Activated naive CD8-positive, alpha-beta T cell treated with anti-CD3 and anti-CD28 coated beads, Interleukin-2, amount 50 U/mL, for 24 hours (primary cell): ENCODE measurements at regions not wholly inside any gene's neighbourhood (a gene's known extent, or its start where the extent isn't known, plus 50 kb on each side); places are given as distances from the start of the nearest gene placed in this dataset.

ENCODE experiments used
- ATAC-seq: fragments of 150-1000 bp; cut with Tn5 transposase; one replicate; pipeline ENCODE4 v1.10.0; 2021
- DNase-seq: peaks from one replicate; pipeline ENCODE4 v3.0.0; 2021
- H3K27ac Mint-ChIP-seq: one replicate; pipeline ENCODE4 v1.8.0; 2021; ENCODE audit warnings: mild to moderate bottlenecking, mixed read lengths
- H3K27me3 Mint-ChIP-seq: one replicate; pipeline ENCODE4 v1.8.0; 2021; ENCODE audit warnings: mixed read lengths
- H3K36me3 Mint-ChIP-seq: one replicate; pipeline ENCODE4 v1.8.0; 2021; ENCODE audit warnings: low read depth, mixed read lengths
- H3K4me1 Mint-ChIP-seq: one replicate; pipeline ENCODE4 v1.8.0; 2021; ENCODE audit warnings: mixed read lengths
- H3K4me3 Mint-ChIP-seq: one replicate; pipeline ENCODE4 v1.8.0; 2021; ENCODE audit warnings: mild to moderate bottlenecking, moderate library complexity, mixed read lengths
- H3K9me3 Mint-ChIP-seq: one replicate; pipeline ENCODE4 v1.8.0; 2021; ENCODE audit warnings: mixed read lengths

DNA sequence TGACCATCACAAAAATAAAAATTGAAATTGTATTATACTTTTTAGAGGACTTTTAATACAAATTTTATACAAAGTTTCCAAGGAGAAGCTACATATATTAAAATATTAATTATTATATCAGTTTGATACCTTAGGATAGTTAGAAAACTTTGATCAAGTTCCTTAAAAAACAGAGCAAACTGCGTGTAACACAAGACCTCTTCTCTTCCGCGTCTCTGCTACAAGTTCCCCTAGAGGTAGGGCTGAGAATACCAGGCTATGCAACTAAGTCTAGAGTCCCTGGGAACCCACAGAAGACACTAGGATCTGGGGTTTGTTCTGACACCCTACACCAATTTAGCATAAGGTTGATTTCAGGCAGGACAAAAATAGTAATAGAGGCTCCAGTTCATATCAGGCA is 319.0 kb downstream of the FOXG1 start:
- ATAC-seq (no peak), DNase-seq (no peak)
- no peaks in the 10 kb centered on the region for H3K27me3 Mint-ChIP-seq
- peaks cover 11% of the 10 kb centered on the region for H3K9me3 Mint-ChIP-seq
- no peaks in the 10 kb centered on the region for H3K36me3 Mint-ChIP-seq
- H3K27ac Mint-ChIP-seq: no peak overlapping the region
- no peak overlapping the region for H3K4me3 Mint-ChIP-seq
- no peaks in the 10 kb centered on the region for H3K4me1 Mint-ChIP-seq

GRCh38 chr14:29089849-29090248 is 323.3 kb downstream of the FOXG1 start:
- Mint-ChIP-seq H3K36me3 (no peaks in the 10 kb centered on the region), H3K27me3 (no peaks in the 10 kb centered on the region), H3K4me1 (no peaks in the 10 kb centered on the region), H3K27ac (no peak overlapping the region), H3K9me3 (peaks cover 11% of the 10 kb centered on the region), H3K4me3 (no peak overlapping the region)
- ATAC-seq: no peak
- no peak for DNase-seq

GRCh38 chr14:29092121-29092520 is 325.5 kb downstream of the FOXG1 start:
- Mint-ChIP-seq H3K36me3 (no peaks in the 10 kb centered on the region), H3K27ac (no peak overlapping the region), H3K4me3 (no peak overlapping the region), H3K4me1 (no peaks in the 10 kb centered on the region), H3K9me3 (peaks cover 23% of the 10 kb centered on the region), H3K27me3 (no peaks in the 10 kb centered on the region)
- ATAC-seq (no peak), DNase-seq (no peak)

GRCh38 chr14:29097476-29097875 is 330.9 kb downstream of the FOXG1 start:
- DNase-seq (no peak), ATAC-seq (no peak)
- Mint-ChIP-seq H3K4me3 (no peak overlapping the region), H3K27ac (no peak overlapping the region), H3K4me1 (no peaks in the 10 kb centered on the region), H3K27me3 (no peaks in the 10 kb centered on the region), H3K9me3 (peaks cover 17% of the 10 kb centered on the region), H3K36me3 (no peaks in the 10 kb centered on the region)

- no peak for ATAC-seq
- DNase-seq: no peak
- no peak overlapping the region for H3K4me3 Mint-ChIP-seq
- no peaks in the 10 kb centered on the region for H3K27me3 Mint-ChIP-seq
- H3K9me3 Mint-ChIP-seq: peaks cover 22% of the 10 kb centered on the region
- no peaks in the 10 kb centered on the region for H3K4me1 Mint-ChIP-seq
- no peak overlapping the region for H3K27ac Mint-ChIP-seq
- H3K36me3 Mint-ChIP-seq: no peaks in the 10 kb centered on the region
Observed at GRCh38 chr14:29098656-29099055, 332.1 kb downstream of the FOXG1 start.

DNA sequence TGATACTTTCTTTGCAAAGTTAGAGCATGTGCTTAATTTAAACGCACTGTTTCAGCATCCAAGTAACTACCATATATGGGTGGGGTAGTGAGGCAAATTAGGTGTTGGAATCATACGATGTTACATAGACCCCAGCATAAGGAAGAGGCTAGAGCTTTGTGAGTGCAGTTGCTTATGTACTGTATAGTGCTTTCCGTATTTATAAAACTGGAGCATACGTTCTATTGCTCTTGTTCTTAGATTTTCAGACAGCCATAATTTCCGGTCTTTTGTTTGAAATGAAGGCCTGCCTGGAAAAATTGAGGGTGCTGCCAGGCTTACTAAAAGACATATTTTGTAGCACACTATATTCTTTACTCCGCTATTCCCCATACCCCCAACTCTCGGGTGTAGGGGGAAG is 335.7 kb downstream of the FOXG1 start:
- Mint-ChIP-seq H3K4me3 (no peak overlapping the region), H3K27me3 (no peaks in the 10 kb centered on the region), H3K4me1 (no peaks in the 10 kb centered on the region), H3K36me3 (no peaks in the 10 kb centered on the region), H3K9me3 (peaks cover 15% of the 10 kb centered on the region), H3K27ac (no peak overlapping the region)
- ATAC-seq (no peak), DNase-seq (no peak)

DNA sequence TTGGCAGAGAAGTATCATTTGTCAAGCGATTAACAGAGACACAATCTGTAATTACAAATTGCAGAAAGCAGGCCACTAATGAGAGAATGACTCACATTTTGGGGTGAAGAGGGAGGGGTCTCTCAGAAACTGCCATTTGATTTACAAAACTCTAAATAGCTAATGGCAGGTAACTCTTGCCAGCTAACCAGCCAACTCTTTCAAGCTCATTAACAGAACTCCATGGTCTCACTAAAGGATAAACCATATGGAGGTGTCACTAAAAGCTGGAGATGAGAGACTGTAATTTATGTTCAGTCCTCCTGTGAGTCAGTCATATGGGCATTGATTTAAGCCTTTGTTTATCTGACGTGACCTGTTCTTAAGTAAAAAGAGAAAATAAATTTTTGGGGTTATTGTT is 336.4 kb downstream of the FOXG1 start:
- ATAC-seq (no peak), DNase-seq (no peak)
- Mint-ChIP-seq H3K4me3 (no peak overlapping the region), H3K27ac (no peak overlapping the region), H3K4me1 (no peaks in the 10 kb centered on the region), H3K27me3 (no peaks in the 10 kb centered on the region), H3K9me3 (peaks cover 15% of the 10 kb centered on the region), H3K36me3 (no peaks in the 10 kb centered on the region)

GRCh38 chr14:29108908-29109307 is 342.3 kb downstream of the FOXG1 start:
- no peaks in the 10 kb centered on the region for H3K36me3 Mint-ChIP-seq
- H3K4me3 Mint-ChIP-seq: no peak overlapping the region
- no peak for ATAC-seq
- no peak overlapping the region for H3K27ac Mint-ChIP-seq
- no peaks in the 10 kb centered on the region for H3K27me3 Mint-ChIP-seq
- DNase-seq: no peak
- no peaks in the 10 kb centered on the region for H3K4me1 Mint-ChIP-seq
- peaks cover 18% of the 10 kb centered on the region for H3K9me3 Mint-ChIP-seq

GRCh38 chr14:29109589-29109988 is 343.0 kb downstream of the FOXG1 start:
- H3K27me3 Mint-ChIP-seq: no peaks in the 10 kb centered on the region
- no peaks in the 10 kb centered on the region for H3K36me3 Mint-ChIP-seq
- H3K9me3 Mint-ChIP-seq: peaks cover 18% of the 10 kb centered on the region
- no peak overlapping the region for H3K4me3 Mint-ChIP-seq
- ATAC-seq (no peak), DNase-seq (no peak)
- H3K27ac Mint-ChIP-seq: no peak overlapping the region
- no peaks in the 10 kb centered on the region for H3K4me1 Mint-ChIP-seq

DNA sequence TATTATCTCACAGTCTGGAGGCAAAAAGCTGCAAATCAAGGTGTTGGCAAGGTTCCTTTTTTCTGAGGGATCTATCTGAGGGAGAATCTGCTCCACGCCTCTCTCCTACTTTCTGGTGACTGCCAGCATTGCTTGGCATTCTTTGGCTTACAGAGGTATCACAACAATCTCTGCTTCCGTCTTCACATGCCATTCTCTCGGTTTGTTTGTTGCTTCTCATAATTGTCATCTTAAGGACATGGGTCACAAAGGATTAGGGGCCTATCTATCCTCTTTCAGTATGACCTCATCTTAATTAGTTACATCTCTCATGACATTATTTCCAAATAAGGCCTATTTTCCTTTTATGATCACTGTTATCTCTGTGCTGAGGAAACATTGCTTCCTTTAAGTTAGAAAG is 345.0 kb downstream of the FOXG1 start:
- Mint-ChIP-seq H3K36me3 (no peaks in the 10 kb centered on the region), H3K27me3 (no peaks in the 10 kb centered on the region), H3K4me3 (no peak overlapping the region), H3K4me1 (no peaks in the 10 kb centered on the region), H3K27ac (no peak overlapping the region), H3K9me3 (peaks cover 12% of the 10 kb centered on the region)
- no peak for DNase-seq
- ATAC-seq: no peak

- Mint-ChIP-seq H3K4me1 (no peaks in the 10 kb centered on the region), H3K36me3 (peaks cover 1% of the 10 kb centered on the region), H3K9me3 (peaks cover 14% of the 10 kb centered on the region), H3K27me3 (no peaks in the 10 kb centered on the region), H3K27ac (no peak overlapping the region), H3K4me3 (no peak overlapping the region)
- no peak for DNase-seq
- no peak for ATAC-seq
Observed at GRCh38 chr14:29123017-29123416, 356.4 kb downstream of the FOXG1 start.

- H3K4me3 Mint-ChIP-seq: no peak overlapping the region
- no peaks in the 10 kb centered on the region for H3K36me3 Mint-ChIP-seq
- no peak for ATAC-seq
- no peaks in the 10 kb centered on the region for H3K27me3 Mint-ChIP-seq
- H3K27ac Mint-ChIP-seq: no peak overlapping the region
- DNase-seq: no peak
- peaks cover 24% of the 10 kb centered on the region for H3K9me3 Mint-ChIP-seq
- no peaks in the 10 kb centered on the region for H3K4me1 Mint-ChIP-seq
Observed at GRCh38 chr14:29126361-29126760, 359.8 kb downstream of the FOXG1 start.

GRCh38 chr14:29126865-29127264 is 360.3 kb downstream of the FOXG1 start:
- no peaks in the 10 kb centered on the region for H3K4me1 Mint-ChIP-seq
- no peaks in the 10 kb centered on the region for H3K27me3 Mint-ChIP-seq
- H3K27ac Mint-ChIP-seq: no peak overlapping the region
- peaks cover 24% of the 10 kb centered on the region for H3K9me3 Mint-ChIP-seq
- H3K36me3 Mint-ChIP-seq: no peaks in the 10 kb centered on the region
- ATAC-seq (no peak), DNase-seq (no peak)
- H3K4me3 Mint-ChIP-seq: no peak overlapping the region

- H3K36me3 Mint-ChIP-seq: no peaks in the 10 kb centered on the region
- H3K4me1 Mint-ChIP-seq: no peaks in the 10 kb centered on the region
- ATAC-seq: no peak
- H3K27ac Mint-ChIP-seq: no peak overlapping the region
- no peak overlapping the region for H3K4me3 Mint-ChIP-seq
- peaks cover 16% of the 10 kb centered on the region for H3K9me3 Mint-ChIP-seq
- DNase-seq: no peak
- H3K27me3 Mint-ChIP-seq: no peaks in the 10 kb centered on the region
Observed at GRCh38 chr14:29140016-29140415, 373.4 kb downstream of the FOXG1 start.

DNA sequence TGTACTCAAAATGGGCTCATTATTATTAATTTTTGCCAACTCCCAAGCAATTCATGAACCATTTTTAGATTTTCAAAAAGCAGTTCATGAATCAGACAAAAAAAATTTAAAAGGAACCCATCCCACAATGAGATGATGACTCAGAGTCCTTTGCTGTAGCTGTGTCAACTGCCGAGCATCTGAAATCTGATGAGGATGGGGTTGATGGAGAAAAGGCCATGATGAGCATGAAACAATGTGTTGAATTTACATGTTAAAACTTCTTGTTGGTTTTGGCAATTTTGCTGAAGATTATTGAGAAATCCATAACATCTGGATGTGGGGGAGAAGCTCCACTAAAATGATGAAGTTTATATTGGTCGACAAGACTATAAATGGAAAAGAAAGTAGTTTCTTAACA is 378.0 kb downstream of the FOXG1 start:
- Mint-ChIP-seq H3K27ac (no peak overlapping the region), H3K36me3 (no peaks in the 10 kb centered on the region), H3K27me3 (no peaks in the 10 kb centered on the region), H3K4me3 (no peak overlapping the region), H3K4me1 (no peaks in the 10 kb centered on the region), H3K9me3 (peaks cover 20% of the 10 kb centered on the region)
- ATAC-seq (no peak), DNase-seq (no peak)

GRCh38 chr14:29148221-29148620 is 381.6 kb downstream of the FOXG1 start:
- no peak overlapping the region for H3K4me3 Mint-ChIP-seq
- DNase-seq: no peak
- no peak for ATAC-seq
- H3K36me3 Mint-ChIP-seq: no peaks in the 10 kb centered on the region
- no peaks in the 10 kb centered on the region for H3K27me3 Mint-ChIP-seq
- no peak overlapping the region for H3K27ac Mint-ChIP-seq
- no peaks in the 10 kb centered on the region for H3K4me1 Mint-ChIP-seq
- peaks cover 17% of the 10 kb centered on the region for H3K9me3 Mint-ChIP-seq
